GM12878 (cell line): ENCODE measurements at regions not wholly inside any gene's neighbourhood (a gene's known extent, or its start where the extent isn't known, plus 50 kb on each side); places are given as distances from the start of the nearest gene placed in this dataset.

Experiments
- CTCF ChIP-seq, 3 experiments: IDR thresholded peaks in 2 of 3; conservative IDR thresholded peaks in 1 of 3; 2 replicates each; pipeline ENCODE4 v1.5.1; 2011; ENCODE audit warnings: low read depth in 3 of 3, low read length in 3 of 3, mild to moderate bottlenecking in 3 of 3, control low read depth in 2 of 3, moderate library complexity in 2 of 3, inconsistent platforms in 1 of 3, mixed read lengths in 1 of 3; ENCODE audit not compliant: control insufficient read depth in 2 of 3, insufficient read depth in 1 of 3; ENCODE audit errors: extremely low read depth in 1 of 3
- ELK1 ChIP-seq: IDR thresholded peaks from 2 replicates; pipeline ENCODE4 v1.6.1; 2012; ENCODE audit warnings: low read depth, low read length, improper control_type of control experiment
- EZH2 ChIP-seq: IDR thresholded peaks from 2 replicates; pipeline ENCODE4 v1.6.1; 2012; ENCODE audit warnings: low read depth, mild to moderate bottlenecking, control low read depth, inconsistent platforms, low read length, borderline replicate concordance; ENCODE audit not compliant: control insufficient read depth
- MTA3 ChIP-seq: IDR thresholded peaks from 2 replicates; pipeline ENCODE4 v1.6.1; 2012; ENCODE audit warnings: low read length, inconsistent platforms, borderline replicate concordance
- POLR2A ChIP-seq: IDR thresholded peaks from 2 replicates; pipeline ENCODE4 v1.6.1; 2011; ENCODE audit warnings: low read depth, mild to moderate bottlenecking, low read length
- REST ChIP-seq: IDR thresholded peaks from 2 replicates; pipeline ENCODE4 v1.6.1; 2012; ENCODE audit warnings: mild to moderate bottlenecking, low read depth, low read length

DNA sequence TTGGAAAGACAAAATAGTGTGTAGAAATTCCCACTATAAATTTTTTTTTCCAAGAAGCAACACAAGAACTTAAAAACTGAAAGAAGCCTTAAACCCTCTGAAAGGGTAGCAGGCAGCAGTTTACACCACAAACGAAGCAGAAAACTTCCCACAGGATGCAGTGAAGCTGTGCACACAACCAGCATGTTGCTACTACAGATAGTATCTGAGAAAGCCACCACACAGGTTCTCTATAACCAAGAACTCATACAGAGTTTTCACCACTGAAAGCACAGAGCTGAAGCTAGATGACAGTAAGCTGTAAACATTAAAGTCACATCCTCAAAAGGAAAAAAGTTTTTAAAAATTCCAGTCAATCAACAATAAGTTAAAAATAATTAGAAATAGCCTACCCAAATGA is 333.6 kb upstream of the MON1B start:
- no peak for TF ChIP-seq EZH2
- TF ChIP-seq ELK1 = no peak
- TF ChIP-seq MTA3 = no peak
- TF ChIP-seq POLR2A = no peak
- no peak for TF ChIP-seq REST
- no peak for TF ChIP-seq CTCF (IDR thresholded peaks at IDR 0.05 in 2 of 3, conservative IDR thresholded peaks at IDR 0.05 in 1 of 3; ENCODE audit: control insufficient read depth in 2 of 3, extremely low read depth in 1 of 3, insufficient read depth in 1 of 3, low read depth in 3 of 3, low read length in 3 of 3)
